Glomerular visceral epithelial cell (primary cell): ENCODE measurements at regions not wholly inside any gene's neighbourhood (a gene's known extent, or its start where the extent isn't known, plus 50 kb on each side); places are given as distances from the start of the nearest gene placed in this dataset.
A peak's percentile ranks its signal among the peaks of the same experiment; 100 is the strongest.
"Not testable (repeated sequence)": the region's sequence is repeated elsewhere in the genome, so short reads cannot be mapped to it uniquely, and the experiment has no call there.

Experiments
- DNase-seq: peaks from one replicate; pipeline ENCODE4 v3.0.0-alpha.2; 2016; ENCODE audit errors: extremely low spot score

- not testable (repeated sequence) for DNase-seq
These were observed 54.7 kb upstream of the NBPF15 start for GRCh38 chr1:144516172-144516571.

GRCh38 chr1:144516906-144517305, 55.4 kb upstream of the NBPF15 start:
- not testable (repeated sequence) for DNase-seq

- DNase-seq, result not testable (repeated sequence)
These were observed 57.0 kb upstream of the NBPF15 start for GRCh38 chr1:144518439-144518838.

GRCh38 chr1:144519528-144520189, 58.2 kb upstream of the NBPF15 start:
- peak; percentile 17 for DNase-seq

- DNase-seq, result peak; percentile 10
These were observed 62.4 kb upstream of the NBPF15 start for GRCh38 chr1:144523661-144524407.

- not testable (repeated sequence) for DNase-seq
These were observed 60.5 kb upstream of the PPIAL4F start for GRCh38 chr1:144532156-144532607.

GRCh38 chr1:144533480-144533879, 59.2 kb upstream of the PPIAL4F start:
- DNase-seq, result not testable (repeated sequence)

- DNase-seq, result not testable (repeated sequence)
These were observed 58.4 kb upstream of the PPIAL4F start for GRCh38 chr1:144534286-144534685.

GRCh38 chr1:144536677-144537076, 56.0 kb upstream of the PPIAL4F start:
- not testable (repeated sequence) for DNase-seq

- not testable (repeated sequence) for DNase-seq
These were observed 55.5 kb upstream of the PPIAL4F start for GRCh38 chr1:144537234-144537633.

- not testable (repeated sequence) for DNase-seq
These were observed 54.0 kb upstream of the PPIAL4F start for GRCh38 chr1:144538736-144539135.

- DNase-seq, result not testable (repeated sequence)
These were observed 53.3 kb upstream of the PPIAL4F start for GRCh38 chr1:144539191-144539960.
